NCI-H1436 treated with DMSO at 0.1 percent for 48 hours (cell line): ENCODE measurements at regions not wholly inside any gene's neighbourhood (a gene's known extent, or its start where the extent isn't known, plus 50 kb on each side); places are given as distances from the start of the nearest gene placed in this dataset.

Source experiments
- DNase-seq: peaks from one replicate; lab custom pipeline; 2025; lab: John Stamatoyannopoulos, UW

DNA sequence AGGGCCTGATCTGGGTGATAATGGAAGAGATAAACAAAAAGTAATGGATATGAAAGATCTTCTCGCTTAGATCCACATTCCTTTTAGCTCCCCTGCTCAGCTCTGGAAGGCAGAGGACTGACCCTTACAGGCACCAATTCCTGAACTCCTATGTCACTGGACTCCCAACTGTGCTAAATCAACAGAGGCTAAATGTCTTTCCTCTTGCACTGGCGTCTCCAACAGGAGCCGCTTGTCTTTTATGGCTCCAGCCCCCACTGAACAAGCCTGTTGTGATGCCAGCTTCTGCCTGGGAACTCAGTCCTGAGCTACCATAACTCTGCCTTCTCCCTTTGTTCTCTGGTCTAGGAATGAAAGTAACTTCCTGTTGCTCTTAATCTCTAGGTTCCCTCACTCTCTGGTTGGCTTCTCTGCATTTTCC is 142.1 kb upstream of the COL11A1 start:
- no peak for DNase-seq

DNA sequence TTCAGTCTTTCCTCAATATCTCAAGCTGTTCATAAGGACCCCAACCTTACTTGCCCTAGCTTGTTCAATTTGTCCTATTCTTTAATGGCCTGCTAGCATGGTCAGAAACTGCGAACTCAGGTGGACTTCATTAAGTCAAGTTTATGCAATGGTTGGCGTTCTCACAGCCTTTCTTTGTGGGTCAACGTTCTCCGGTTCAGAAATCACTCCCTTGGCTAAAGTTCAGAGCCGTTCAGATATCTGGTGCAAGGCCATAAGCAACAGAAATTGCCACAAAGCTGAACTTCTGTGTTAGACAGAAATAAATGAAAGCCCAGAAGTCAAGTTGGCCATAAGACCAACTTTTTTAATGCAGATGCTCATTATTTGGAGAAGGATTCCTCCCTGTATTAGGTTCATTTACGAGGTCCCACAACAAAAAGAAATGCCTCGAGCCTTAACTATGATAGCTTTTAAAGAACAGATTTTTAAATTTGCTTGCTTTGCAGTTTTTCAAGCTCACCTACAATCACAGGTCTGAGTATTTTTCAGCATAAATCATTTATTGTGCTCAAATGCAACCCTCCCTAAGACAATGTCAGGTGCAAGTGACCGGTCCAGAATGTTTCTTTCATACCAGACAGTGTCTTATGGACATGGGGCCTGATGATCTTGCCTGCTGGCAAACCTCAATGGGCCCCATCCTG is 140.2 kb upstream of the COL11A1 start:
- DNase-seq: no peak

DNA sequence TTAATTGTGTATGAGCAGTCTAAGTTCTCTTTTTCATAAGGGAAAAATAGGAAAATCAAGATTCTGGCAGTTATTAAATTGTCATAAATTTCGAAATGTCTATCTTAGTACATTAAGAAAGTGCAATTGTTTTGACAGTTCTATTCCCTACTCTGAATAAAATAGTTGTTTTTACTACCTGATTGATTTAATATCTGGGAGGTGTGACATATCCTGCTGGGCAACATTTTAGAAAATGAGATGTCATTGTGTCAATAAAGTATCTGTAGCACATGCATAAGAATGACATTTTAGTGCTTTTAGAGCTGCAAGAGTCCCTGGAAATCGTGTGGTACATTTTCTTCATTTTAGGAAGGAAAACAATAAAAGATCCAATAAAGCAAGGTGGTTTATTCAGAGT is 139.2 kb upstream of the COL11A1 start:
- DNase-seq: no peak

DNA sequence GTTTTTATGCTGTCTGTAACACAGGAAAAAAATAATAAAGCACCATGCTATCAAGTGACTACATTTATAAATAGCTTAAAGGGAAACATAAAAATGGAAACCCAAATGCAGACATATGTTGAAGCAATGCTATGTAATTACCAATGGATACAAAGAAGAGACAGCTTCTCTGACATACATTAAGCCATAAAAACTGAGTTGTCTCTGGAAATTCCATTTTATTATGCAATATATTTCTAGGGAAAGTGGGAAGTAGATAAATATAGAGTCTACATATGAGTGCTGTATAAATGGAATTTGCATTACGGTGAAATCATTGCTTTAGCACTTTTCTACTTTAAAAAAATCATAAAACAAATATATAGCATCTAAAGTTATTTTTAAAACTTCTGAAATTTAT is 135.2 kb upstream of the COL11A1 start:
- no peak for DNase-seq

DNA sequence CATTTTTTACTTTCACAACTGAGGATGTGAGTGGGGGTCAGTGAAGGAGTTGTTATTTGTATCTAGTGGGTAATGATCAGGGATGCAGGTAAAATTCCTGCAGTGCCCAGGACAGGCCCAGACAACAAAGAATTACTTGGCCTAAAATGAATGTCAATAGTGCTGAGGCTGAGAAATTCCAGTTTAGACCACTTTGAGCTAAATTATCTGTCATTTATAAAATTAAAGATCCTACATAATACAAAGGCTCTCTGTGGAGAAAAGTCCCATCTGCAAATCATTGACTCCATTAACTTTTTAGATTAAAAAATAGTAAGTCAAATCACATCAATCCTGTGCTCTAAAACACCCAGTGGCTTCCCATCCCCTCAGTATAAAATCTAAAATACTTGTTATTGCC is 130.7 kb upstream of the COL11A1 start:
- DNase-seq: no peak

GRCh38 chr1:103230061-103230460 is 121.7 kb upstream of the COL11A1 start:
- no peak for DNase-seq

DNA sequence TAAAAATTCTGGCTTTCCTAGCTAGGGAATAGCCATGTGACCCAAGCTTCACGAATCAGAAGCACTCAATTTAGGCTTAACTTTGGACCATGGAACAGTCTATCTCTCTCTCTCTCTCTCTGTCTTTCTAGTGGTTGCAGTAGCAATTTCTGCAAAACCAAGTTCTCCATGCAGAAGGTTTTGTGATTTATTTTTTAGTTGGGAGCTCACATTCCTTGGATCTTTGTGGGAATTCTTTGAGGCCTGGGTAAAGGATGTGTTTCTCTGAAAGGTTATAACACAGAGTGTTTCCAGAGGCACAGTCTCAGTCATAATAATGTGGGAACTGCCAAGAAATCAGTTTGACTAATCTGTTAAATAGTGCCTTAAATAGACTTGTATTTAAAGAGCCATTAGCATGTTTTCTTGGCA is 112.3 kb upstream of the COL11A1 start:
- no peak for DNase-seq

DNA sequence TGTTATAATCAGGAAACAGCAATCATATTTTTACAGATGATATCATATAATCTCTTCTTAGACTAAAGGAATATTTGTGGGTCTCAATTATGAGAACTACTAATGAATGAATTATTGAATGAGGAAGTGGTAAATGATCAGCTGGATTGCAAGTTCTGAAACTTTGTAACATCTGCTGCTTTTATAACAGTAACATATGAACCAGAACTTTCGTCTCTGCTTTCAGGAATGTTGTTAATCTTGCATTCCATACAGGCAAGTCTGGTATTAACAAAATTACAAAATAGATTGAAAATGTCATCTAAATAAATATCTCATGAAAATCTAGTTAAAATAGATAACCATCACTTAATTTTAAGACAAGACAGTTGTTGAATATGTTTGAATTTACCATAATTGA is 110.5 kb upstream of the COL11A1 start:
- no peak for DNase-seq

DNA sequence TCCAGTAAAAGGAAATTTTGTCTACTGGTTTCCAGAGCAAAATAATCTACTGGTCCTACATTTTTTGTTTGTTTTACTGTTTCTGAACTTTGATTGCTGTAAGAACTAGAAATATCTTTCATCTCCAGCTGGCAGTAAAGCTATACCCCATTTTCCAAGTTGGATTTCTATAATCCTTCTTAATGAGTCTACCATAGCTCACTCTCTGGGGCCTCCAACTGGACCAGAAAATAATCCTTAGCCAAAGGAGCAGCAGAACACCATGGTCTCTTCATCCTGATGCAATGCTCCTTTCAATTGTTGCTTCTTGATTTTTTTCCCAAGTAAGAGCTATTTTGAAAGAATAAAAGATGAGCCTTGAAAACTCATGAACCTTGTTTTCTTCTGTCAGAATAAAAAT is 110.0 kb upstream of the COL11A1 start:
- DNase-seq: no peak

DNA sequence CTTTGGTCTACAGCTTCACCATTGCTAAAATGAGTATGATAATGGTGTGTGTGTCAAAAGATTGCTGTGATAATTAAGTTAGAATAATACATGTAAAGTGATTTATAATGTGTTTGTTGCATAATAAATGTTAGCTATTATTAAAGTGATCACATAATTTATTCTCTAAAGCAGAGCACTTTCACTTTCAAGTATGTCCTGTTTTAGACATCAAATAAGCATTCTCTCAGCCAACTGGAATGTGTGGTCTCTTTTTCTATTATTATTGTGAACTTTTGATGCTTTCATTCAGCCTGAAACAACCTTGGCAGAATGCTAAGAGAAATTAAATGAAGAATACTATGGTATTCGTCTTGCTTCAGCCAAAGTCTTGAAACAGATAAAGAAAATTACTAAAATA is 102.8 kb upstream of the COL11A1 start:
- DNase-seq: no peak

DNA sequence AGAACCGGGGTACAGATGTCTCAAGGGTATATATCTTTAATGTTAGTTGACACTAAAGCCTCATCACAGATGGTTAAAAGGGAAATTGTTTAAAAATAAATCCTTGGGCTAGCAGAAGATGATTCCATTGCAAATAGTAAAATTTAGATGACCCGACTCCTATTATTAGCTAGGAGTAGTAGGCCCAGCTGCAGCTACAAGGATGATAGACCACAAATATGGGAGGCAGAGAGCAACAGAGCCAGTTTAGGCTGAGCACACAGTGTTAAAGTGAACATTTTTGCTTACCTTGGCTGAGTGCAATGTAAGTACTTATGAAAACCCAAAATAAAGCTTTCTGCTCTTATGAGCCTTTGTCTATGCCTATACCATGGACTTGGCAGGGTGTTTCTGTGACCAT is 100.5 kb upstream of the COL11A1 start:
- no peak for DNase-seq

DNA sequence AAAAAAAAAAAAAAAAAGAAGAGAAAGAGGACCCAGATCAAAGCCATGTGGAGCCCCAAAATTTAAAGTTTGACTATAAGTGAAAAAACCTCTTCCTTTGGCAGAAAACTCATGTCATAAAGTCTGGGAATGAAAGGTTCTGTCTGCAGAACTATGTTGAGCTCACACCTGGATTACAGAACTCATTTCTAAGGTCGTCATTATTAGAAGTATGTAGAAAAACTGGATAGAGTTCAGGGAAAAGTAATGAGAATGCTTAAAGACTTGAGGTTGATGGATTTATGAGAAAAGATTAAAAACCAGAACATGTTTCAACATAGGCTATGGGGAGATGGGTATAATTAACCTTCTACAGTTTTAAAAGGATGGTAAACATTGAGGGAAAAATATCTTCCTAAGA is 90.7 kb upstream of the COL11A1 start:
- DNase-seq: no peak

DNA sequence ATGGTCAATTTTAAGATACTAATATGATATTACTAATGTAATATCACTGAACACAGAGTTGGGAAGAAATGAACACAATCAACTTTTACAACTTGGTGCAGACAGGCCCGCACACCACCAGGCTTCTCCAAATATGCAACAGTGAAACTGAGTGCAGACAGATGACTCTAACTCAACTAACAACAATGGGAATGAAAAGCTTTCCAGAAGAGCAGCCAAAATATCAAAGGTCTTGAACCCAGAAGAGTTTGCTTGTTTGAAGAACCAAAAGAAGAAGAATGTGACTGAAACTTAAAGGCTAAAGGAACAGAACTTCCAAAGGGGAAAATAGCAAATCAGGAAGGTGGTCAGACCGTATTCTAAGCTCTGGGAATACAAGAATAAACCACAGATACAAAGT is 89.8 kb upstream of the COL11A1 start:
- DNase-seq: no peak

DNA sequence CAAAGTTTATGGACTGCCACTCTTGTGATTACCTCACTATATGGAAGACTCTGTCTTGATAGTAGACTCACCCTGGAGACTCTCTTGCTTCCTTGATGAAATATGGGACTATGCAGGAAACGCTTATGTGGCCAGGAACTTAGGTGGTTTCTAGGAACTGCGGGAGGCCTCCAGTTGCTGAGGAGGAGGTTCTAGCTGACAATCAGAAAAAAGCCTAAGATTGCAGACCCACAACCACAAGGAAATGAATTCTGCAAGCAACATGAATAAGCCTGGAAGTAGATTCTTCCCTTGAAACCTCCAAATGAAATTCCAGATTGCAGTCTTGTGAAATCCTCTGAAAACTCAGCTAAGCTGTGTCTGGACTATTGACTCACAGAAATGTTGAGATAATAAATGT is 88.9 kb upstream of the COL11A1 start:
- DNase-seq: no peak

DNA sequence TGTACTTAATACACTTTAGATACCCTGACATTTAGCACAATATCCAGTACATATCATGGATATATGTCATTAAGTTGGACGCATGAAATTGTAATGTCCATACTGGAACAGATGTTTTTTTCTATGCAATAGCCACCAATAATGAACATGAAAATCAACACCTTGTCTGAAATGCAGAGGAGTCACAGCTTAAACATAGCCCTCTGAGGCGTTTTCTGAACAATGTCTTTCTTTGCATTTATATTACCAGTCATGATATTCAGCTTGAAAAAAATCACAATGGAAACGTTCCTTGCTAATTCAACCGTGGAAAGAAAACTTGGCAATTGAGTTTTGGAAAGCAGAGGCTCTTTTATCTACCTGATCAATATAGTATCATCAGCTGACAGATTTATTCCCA is 86.7 kb upstream of the COL11A1 start:
- DNase-seq: no peak

DNA sequence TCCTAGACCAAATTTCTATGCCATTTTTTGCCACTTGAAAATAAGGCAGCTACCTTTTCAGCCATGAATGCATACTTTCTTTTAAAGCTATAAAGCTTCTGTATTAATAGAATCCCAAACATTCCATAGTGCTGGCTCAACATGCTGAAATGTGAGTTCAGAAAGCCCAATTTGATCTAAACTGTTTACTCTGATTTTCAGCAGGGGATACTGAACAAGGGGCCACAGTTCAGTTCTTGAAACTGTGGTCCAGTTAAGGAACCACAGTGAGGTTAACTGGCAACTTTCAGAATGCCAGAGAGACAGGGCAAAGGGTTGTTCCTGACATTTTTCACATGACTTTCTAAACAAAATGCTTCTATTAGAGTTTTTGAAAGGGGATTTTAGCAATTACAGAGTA is 85.7 kb upstream of the COL11A1 start:
- no peak for DNase-seq

DNA sequence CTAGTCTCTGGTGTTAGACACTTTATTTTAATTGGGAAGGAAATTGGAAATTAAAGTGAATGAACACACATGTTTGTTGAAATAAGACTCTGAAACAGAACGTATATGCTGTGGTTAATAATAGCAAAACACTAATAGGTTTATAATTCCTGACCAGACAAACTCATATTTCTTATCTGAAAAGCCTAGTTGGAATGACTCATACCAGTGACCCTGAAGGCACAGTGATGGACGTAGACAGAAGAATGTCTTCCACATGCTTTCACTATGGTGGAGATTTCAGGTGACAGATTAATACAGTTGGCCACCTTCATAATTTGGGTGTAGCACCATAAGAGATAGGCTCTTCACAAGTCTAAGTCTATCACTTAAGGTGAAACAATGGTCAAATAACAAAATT is 83.0 kb upstream of the COL11A1 start:
- no peak for DNase-seq

DNA sequence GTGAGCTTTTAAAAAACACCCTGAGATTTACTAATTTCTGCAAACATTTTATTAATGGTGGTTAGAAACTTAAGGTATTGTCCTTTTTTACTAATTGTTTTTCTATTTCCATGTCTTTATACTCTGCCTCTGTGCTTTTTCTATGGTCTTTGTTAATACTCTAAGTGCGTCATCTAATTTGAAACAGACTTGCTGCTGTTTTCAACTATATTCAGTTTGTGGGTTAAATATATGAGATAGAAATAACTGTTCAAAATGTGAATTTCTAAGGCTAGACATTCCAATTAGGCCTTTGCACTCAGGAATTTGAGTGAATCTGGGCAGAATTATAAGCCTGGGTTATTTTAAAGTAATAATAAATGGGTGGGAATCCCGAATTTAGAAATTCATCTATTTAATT is 82.4 kb upstream of the COL11A1 start:
- no peak for DNase-seq

- DNase-seq: no peak
Measured at GRCh38 chr1:103187673-103188072, 79.4 kb upstream of the COL11A1 start.

DNA sequence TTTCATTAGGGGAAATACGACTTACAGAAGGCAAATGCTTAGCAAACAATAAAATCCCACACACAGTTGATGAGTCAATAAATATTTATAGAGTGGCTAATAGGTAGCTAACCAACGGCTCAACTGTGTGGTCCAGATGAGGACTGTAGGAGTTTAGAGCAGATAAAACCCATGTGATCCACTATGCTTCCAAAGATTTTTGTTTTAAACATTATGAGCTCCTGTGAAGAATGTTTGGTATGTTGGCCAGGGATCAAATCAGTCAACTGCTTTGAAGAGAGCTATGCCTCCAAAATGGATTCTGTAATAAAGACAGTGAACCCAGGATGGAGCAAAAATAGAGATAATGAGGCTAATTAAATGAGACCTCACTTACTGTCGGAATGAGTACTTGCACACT is 72.3 kb upstream of the COL11A1 start:
- DNase-seq: no peak

- DNase-seq: no peak
Measured at GRCh38 chr1:103177108-103177775, 68.9 kb upstream of the COL11A1 start.

- no peak for DNase-seq
Measured at GRCh38 chr1:103171041-103171590, 62.8 kb upstream of the COL11A1 start.

DNA sequence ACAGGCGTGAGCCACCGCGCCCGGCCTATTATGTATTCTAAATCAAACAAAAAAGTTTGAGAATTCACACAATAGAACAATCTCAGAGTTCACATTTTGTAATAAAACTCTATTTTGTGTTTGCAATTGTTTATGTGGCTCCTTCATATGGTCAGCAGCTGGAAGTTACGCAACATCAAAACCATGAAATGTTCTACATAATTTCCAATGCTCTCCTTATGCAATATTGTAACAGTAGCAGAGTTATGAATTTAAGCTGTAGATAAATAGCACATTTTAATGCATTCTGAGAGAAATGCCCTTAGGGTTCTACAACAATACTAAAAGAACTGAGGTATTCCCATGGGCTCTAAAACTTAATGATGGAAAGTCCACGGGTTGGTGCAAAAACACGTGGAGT is 62.3 kb upstream of the COL11A1 start:
- DNase-seq: no peak

GRCh38 chr1:103162360-103162759 is 54.0 kb upstream of the COL11A1 start:
- DNase-seq: peak; percentile 87
